HG02763 (cell line): ENCODE measurements at regions not wholly inside any gene's neighbourhood (a gene's known extent, or its start where the extent isn't known, plus 50 kb on each side); places are given as distances from the start of the nearest gene placed in this dataset.
A peak's percentile ranks its signal among the peaks of the same experiment; 100 is the strongest.
"Not testable (repeated sequence)": the region's sequence is repeated elsewhere in the genome, so short reads cannot be mapped to it uniquely, and the experiment has no call there.

Experiments
- ATAC-seq: cut with Tn5 transposase; IDR thresholded peaks from one replicate; pipeline ENCODE4 v1.9.1; 2021; ENCODE audit warnings: mild to moderate bottlenecking, moderate library complexity; ENCODE audit not compliant: unreplicated experiment

- no peak for ATAC-seq
These were observed 348.3 kb downstream of the ICE1 start for GRCh38 chr5:5770825-5771224.

- ATAC-seq, result no peak
These were observed 344.9 kb downstream of the ICE1 start for GRCh38 chr5:5767286-5767928.

- ATAC-seq, result no peak
These were observed 342.8 kb downstream of the ICE1 start for GRCh38 chr5:5765066-5765850.

GRCh38 chr5:5764246-5764645 lies 341.8 kb downstream of the ICE1 start:
- no peak for ATAC-seq

GRCh38 chr5:5756762-5757161 lies 334.3 kb downstream of the ICE1 start:
- ATAC-seq, result no peak

GRCh38 chr5:5755888-5756287 lies 333.4 kb downstream of the ICE1 start:
- peak; percentile 42 for ATAC-seq

- peak; percentile 63 for ATAC-seq
These were observed 330.4 kb downstream of the ICE1 start for GRCh38 chr5:5752844-5753243.

GRCh38 chr5:5751987-5752386 lies 329.5 kb downstream of the ICE1 start:
- ATAC-seq, result no peak

- ATAC-seq, result peak; percentile 38
These were observed 329.0 kb downstream of the ICE1 start for GRCh38 chr5:5751498-5751897.

GRCh38 chr5:5741418-5741817 lies 318.9 kb downstream of the ICE1 start:
- no peak for ATAC-seq

GRCh38 chr5:5739490-5739945 lies 317.0 kb downstream of the ICE1 start:
- no peak for ATAC-seq

GRCh38 chr5:5738797-5739489 lies 316.5 kb downstream of the ICE1 start:
- no peak for ATAC-seq

- ATAC-seq, result no peak
These were observed 313.5 kb downstream of the ICE1 start for GRCh38 chr5:5736007-5736406.

GRCh38 chr5:5733058-5733457 lies 310.6 kb downstream of the ICE1 start:
- ATAC-seq, result not testable (repeated sequence)

GRCh38 chr5:5726401-5726800 lies 303.9 kb downstream of the ICE1 start:
- ATAC-seq, result no peak

- ATAC-seq, result no peak
These were observed 299.4 kb downstream of the ICE1 start for GRCh38 chr5:5721881-5722280.

GRCh38 chr5:5719292-5719691 lies 296.8 kb downstream of the ICE1 start:
- ATAC-seq, result no peak

- no peak for ATAC-seq
These were observed 294.2 kb downstream of the ICE1 start for GRCh38 chr5:5716665-5717064.

- no peak for ATAC-seq
These were observed 289.1 kb downstream of the ICE1 start for GRCh38 chr5:5711592-5711991.

- no peak for ATAC-seq
These were observed 288.6 kb downstream of the ICE1 start for GRCh38 chr5:5711112-5711511.

- ATAC-seq, result no peak
These were observed 288.0 kb downstream of the ICE1 start for GRCh38 chr5:5710471-5710870.
